IPS-NIHi11 (cell line): ENCODE measurements at regions not wholly inside any gene's neighbourhood (a gene's known extent, or its start where the extent isn't known, plus 50 kb on each side); places are given as distances from the start of the nearest gene placed in this dataset.
"Not testable (repeated sequence)": the region's sequence is repeated elsewhere in the genome, so short reads cannot be mapped to it uniquely, and the experiment has no call there.

Source experiments
- DNase-seq: peaks from one replicate; pipeline ENCODE4 v3.0.0; 2012; ENCODE audit warnings: mixed read lengths, low spot score

GRCh38 chr2:107462181-107462580 is 364.5 kb upstream of the RGPD4 start:
- no peak for DNase-seq

- DNase-seq, result no peak
These were observed 360.5 kb upstream of the RGPD4 start for GRCh38 chr2:107466241-107466640.

- no peak for DNase-seq
These were observed 359.5 kb upstream of the RGPD4 start for GRCh38 chr2:107466984-107467773.

- DNase-seq, result no peak
These were observed 357.2 kb upstream of the RGPD4 start for GRCh38 chr2:107469437-107469995.

DNA sequence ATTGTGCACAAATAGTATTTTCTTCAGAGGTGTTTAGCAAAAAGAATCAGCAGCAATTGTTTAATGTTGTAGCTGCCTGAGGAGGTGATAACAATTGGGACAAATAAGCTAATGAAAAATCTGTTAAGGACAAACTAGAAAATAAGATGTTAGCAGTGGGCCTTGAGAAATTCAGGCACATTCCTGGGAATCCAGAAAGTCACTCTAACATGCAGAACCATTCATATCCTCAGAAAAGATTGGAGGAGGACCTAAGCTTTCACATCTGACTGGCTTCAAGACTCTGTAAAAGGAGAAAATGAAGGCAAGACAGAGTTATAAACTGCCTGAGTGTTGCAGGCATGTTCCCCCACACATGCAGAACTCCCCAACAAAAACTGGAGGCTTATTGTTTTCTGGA is 353.5 kb upstream of the RGPD4 start:
- no peak for DNase-seq

DNA sequence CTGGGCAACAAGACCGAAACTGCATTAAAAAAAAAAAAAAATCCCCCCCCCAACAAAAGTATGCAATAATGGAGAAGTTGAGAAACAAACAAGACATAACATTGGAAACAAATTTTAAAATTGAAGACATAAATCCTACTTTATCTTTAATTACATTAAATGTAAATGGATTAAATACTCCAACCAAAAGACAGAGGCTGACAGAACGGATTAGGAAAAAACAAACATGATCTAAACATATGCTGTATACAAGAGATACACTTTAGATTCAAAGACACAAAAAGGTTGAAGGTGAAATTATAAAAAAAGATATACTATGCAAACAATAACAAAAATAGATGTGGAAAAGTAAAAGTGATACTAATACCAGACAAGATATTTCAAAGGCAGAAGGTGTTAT is 350.8 kb upstream of the RGPD4 start:
- no peak for DNase-seq

- peak; percentile 20 for DNase-seq
These were observed 324.2 kb upstream of the RGPD4 start for GRCh38 chr2:107502539-107502938.

- no peak for DNase-seq
These were observed 314.5 kb upstream of the RGPD4 start for GRCh38 chr2:107511970-107512789.

- no peak for DNase-seq
These were observed 301.3 kb upstream of the RGPD4 start for GRCh38 chr2:107525406-107525805.

DNA sequence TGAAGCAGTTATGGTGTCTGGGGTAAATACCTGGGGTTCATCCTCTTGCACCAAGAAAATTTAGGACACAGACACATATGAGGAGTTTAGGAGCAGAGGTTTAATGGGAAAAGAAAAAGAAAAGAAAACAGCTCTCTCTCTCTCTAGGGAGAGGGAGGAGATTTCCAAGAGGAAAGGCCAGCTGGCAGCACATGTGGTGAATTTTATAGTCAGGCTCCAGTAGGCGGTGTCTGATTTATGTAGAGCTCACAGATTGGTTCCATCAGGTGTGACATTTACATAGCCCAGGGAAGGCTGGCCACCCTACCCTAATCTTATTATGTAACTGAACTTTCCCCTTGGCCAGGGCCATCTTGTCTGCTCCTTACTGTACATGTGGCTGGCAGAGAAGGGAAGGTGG is 297.5 kb upstream of the RGPD4 start:
- no peak for DNase-seq

- no peak for DNase-seq
These were observed 296.6 kb upstream of the RGPD4 start for GRCh38 chr2:107530046-107530445.

DNA sequence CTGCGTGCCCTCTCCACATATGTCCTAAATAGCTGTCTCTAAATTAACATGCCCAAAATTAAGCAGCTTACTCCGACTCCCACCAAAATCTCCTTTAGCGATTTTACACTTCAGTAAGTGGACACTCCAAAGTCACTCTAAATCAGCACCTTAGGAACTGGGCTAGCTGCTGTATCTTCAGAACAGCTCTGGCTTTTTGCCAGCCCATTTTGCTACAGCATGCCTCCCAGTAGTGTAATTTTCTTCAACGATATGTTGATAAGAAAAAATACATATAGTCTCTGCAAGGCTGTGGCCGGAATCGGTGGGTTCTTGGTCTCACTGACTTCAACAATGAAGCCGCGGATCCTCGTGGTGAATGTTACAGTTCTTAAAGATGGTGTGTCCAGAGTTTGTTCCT is 291.8 kb upstream of the RGPD4 start:
- no peak for DNase-seq

DNA sequence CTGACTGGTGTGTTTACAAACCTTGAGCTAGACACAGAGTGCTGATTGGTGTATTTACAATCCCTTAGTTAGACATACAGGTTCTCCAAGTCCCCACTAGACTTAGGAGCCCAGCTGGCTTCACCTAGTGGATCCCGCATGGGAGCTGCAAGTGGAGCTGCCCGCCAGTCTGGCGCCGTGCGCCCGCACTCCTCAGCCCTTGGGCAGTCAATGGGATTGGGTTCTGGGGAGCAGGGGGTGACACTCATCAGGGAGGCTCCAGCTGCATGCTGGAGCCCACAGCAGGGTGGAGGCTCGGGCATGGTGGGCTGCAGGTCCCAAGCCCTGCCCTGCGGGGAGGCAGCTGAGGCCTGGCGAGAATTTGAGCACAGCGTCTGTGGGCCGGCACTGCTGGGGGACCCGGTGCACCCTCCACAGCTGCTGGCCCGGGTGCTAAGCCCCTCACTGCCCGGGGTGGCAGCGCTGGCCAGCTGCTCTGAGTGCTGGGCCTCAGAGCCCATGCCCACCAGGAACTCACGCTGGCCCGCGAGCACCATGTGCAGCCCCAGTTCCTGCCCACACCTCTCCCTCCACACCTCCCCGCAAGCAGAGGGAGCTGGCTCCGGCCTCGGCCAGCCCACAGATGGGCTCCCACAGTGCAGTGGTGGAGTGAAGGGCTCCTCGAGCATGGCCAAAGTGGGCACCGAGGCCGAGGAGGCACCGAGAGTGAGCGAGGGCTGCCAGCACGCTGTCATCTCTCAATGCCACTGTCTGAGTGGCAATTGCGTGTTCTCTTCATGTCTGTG is 290.6 kb upstream of the RGPD4 start:
- not testable (repeated sequence) for DNase-seq

DNA sequence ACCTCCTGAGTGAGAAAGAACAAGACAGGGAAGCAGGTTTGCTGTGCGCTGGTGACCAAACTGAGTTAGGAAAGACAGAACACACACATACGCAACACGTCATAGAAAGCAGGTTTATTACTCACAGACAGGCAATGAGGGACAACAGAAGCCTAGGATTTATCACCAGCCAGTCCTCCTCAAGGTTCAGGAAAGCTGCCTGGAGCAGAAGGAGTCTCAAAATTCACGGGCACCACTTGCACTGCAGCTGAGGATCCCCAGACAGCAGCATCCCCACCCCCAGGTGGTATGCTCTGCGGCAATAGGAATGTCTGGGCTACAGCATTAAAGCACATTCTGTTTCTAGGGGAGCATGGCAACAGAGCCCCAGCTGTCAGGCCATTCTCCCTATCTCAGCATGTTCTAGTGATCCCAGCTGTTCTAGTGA is 284.4 kb upstream of the RGPD4 start:
- peak; percentile 10 for DNase-seq

DNA sequence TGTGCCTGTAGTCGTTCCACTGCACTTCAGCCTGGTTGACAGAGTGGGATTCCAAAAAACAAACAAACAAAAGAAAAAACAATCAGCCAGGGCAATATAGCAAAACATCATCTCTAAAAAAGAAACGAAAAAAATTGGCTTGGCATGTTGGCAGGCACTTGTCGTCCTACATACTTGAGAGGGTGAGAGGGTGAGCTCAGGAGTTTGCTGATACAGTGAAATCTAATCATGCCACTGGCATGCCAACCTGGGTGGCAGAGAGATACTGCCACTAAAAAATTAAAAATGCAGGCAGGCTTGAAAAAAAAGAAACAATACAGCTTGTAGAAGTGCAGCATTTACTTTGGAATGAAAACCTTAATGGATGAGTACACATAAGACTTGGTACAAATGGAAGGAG is 282.9 kb upstream of the RGPD4 start:
- no peak for DNase-seq

- no peak for DNase-seq
These were observed 281.6 kb upstream of the RGPD4 start for GRCh38 chr2:107545066-107545465.

DNA sequence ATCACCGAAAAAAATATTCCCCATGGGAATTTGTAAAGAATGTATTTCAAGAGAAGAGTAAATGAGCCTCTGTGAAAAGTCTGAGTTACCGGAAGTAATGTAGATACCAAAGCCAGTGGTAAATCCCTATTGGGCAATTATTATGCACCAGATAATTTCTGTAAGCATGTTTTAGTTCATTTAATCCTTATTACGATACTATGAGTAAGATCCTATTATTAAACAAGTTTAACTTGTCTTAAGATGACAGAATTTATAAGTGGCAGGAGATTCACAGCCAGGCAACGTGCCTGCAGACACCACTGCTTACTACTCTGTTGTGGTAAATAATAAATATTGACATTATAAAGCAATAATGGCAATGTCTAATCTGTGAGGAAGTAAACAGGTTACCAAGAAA is 280.8 kb upstream of the RGPD4 start:
- no peak for DNase-seq

GRCh38 chr2:107548216-107548615 is 278.5 kb upstream of the RGPD4 start:
- no peak for DNase-seq

DNA sequence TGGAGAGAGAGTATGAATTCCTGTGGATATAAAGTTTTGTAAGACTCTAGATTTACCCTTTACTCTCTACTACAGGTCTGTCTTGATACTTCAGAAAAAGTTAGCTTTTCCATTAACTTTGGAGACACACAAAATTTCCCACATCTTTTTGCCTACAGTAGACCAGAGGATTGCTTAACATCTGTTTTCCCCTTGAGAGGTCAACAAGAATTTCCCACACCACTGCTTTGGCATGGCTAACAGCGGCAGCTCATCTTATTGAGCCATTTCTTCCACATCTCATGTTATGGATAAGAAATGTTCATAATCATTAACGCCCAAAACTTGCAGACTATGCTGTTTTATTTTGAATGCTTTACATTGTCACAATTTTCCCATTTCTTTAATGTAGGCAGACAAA is 273.6 kb upstream of the RGPD4 start:
- no peak for DNase-seq

DNA sequence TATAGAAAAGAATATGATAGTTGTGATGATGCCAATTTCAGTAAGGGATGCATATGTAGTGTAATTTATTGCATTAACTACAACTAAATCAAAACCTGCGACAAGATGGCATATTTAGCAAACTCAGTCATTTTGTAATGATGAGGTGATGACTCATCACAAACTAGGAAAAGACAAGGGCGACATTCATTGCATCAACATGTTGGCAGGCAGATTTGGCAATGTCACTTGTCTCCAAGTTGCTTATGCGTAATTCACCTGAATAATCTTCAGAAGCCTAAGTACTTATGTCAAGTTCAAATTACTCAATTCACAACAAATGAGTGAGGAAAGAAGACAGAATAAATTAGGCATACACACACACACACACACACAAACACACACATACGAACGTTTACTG is 273.2 kb upstream of the RGPD4 start:
- DNase-seq, result no peak

DNA sequence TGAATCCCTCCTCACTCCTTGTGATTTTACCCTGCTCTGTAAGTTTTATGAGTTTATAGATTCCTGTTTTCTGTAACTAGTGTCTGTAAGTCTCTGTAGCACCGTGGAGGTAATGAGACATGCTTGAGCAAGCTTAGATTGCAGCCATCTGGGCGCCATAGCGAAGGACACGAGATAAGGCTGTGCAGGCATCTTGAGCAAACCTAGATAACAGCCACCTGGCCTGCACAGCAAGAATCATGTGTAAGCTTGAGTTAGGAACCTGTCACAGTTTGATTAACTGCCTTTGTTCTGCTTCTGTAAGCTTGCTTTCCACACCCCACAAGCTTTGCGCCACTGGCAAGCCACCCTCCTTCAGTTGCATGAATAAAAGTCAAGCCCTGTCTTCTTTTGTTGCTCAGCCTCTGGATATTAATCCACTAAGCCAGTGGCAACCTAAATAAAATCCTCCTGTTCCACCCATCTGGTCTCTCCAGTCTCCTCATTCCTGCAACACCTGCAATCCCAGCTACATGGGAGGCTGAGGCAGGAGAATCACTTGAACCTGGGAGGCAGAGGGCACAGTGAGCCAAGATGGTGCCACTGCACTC is 270.6 kb upstream of the RGPD4 start:
- DNase-seq, result no peak

GRCh38 chr2:107558295-107558694 is 268.4 kb upstream of the RGPD4 start:
- no peak for DNase-seq
